ENCODE measurements at regions not wholly inside any gene's neighbourhood (a gene's known extent, or its start where the extent isn't known, plus 50 kb on each side); places are given as distances from the start of the nearest gene placed in this dataset.

- H3K4me3 ChIP-seq (ENCODE audit: low read depth, low read length): no peak overlapping the region
- no peak for DNase-seq (ENCODE audit: low read depth)
- TF ChIP-seq CTCF (IDR thresholded peaks at IDR 0.05; ENCODE audit: control insufficient read depth, extremely low read depth, insufficient read depth): no peak
These were observed 333.4 kb downstream of the BCKDHB start for GRCh38 chr6:80439721-80440470.

GRCh38 chr6:80438772-80439171 lies 332.3 kb downstream of the BCKDHB start:
- H3K4me3 ChIP-seq (ENCODE audit: low read depth, low read length): no peak overlapping the region
- DNase-seq (ENCODE audit: low read depth): no peak
- TF ChIP-seq CTCF (IDR thresholded peaks at IDR 0.05; ENCODE audit: control insufficient read depth, extremely low read depth, insufficient read depth): no peak

- no peak for DNase-seq (ENCODE audit: low read depth)
- no peak for TF ChIP-seq CTCF (IDR thresholded peaks at IDR 0.05; ENCODE audit: control insufficient read depth, extremely low read depth, insufficient read depth)
- no peak overlapping the region for H3K4me3 ChIP-seq (ENCODE audit: low read depth, low read length)
These were observed 331.3 kb downstream of the BCKDHB start for GRCh38 chr6:80437801-80438200.

DNA sequence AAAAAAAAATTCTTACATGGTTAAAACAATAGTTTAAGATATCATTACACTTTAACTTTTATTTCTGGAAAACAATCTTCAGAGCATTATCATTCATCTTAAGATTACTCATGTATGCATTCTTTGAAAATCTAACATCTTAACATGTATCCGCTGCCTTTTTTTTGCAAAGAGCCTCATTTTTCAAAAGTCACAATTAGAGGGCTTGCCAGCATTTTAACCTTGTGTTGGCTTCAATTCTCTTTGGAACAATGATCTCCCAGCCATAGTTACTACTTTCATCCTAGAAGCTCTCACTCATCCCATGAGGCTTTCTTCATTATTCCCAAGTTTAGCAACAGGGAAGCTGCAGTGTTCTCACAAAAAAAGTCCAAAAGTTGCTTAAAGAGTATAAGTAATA lies 330.8 kb downstream of the BCKDHB start:
- H3K4me3 ChIP-seq (ENCODE audit: low read depth, low read length): no peak overlapping the region
- no peak for DNase-seq (ENCODE audit: low read depth)
- no peak for TF ChIP-seq CTCF (IDR thresholded peaks at IDR 0.05; ENCODE audit: control insufficient read depth, extremely low read depth, insufficient read depth)

DNA sequence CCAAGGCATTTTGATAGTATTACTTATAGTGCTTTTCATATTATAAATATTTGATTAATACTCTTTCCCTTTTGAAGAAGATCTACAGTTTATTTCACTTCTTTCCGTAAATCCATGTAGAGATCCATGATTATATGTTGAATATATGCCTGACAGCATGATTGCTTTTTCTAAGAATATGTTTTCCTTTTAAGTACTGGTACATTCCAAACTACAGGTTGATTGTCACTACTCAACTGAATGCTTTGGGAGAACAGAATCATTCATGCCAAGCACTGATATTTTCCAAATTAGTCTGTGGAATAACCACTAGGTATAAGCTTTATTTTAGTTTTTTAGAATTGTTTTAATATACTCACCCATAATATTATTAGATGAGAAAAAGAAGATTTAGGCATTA lies 330.2 kb downstream of the BCKDHB start:
- no peak overlapping the region for H3K4me3 ChIP-seq (ENCODE audit: low read depth, low read length)
- no peak for DNase-seq (ENCODE audit: low read depth)
- TF ChIP-seq CTCF (IDR thresholded peaks at IDR 0.05; ENCODE audit: control insufficient read depth, extremely low read depth, insufficient read depth): no peak

- no peak overlapping the region for H3K4me3 ChIP-seq (ENCODE audit: low read depth, low read length)
- no peak for DNase-seq (ENCODE audit: low read depth)
- TF ChIP-seq CTCF (IDR thresholded peaks at IDR 0.05; ENCODE audit: control insufficient read depth, extremely low read depth, insufficient read depth): no peak
These were observed 329.0 kb downstream of the BCKDHB start for GRCh38 chr6:80435457-80435856.

All from LNCaP clone FGC (cell line).